DOHH2 (cell line): ENCODE measurements at regions not wholly inside any gene's neighbourhood (a gene's known extent, or its start where the extent isn't known, plus 50 kb on each side); places are given as distances from the start of the nearest gene placed in this dataset.

ENCODE experiments used
- CTCF ChIP-seq: fragments of 200-600 bp; sonication (generic); IDR thresholded peaks from one replicate; pipeline ENCODE4 v1.5.1; 2014; ENCODE audit warnings: antibody characterized with exemption, mild to moderate bottlenecking, low read depth, low read length; ENCODE audit not compliant: poor library complexity, severe bottlenecking
- EZH2phosphoT487 ChIP-seq: fragments of 200-600 bp; sonication (generic); IDR thresholded peaks from 2 replicates; pipeline ENCODE4 v1.6.1; 2017; ENCODE audit warnings: borderline replicate concordance, mild to moderate bottlenecking, antibody characterized with exemption, low read length, moderate library complexity, mixed read lengths

DNA sequence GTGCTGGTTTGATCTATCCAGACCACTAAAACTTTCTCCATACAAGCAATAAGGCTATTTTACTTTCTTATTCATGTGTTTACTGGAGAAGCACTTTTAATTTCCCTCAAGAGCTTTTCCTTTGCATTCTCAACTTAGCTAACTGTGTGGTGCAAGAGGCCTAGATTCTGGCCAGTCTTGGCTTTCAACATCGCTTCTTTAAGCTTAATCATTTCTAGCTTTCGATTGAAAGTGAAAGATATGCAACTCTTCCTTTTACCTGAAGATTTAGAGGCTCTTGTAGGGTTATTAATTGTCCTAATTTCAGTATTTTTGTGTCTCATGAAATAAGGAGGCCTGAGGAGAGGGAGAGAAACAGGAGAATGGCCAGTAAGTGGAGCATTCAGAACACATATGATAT, 234.8 kb upstream of the GADL1 start:
- TF ChIP-seq CTCF (no peak), EZH2phosphoT487 (no peak)
